GM18868 (cell line): ENCODE measurements at regions not wholly inside any gene's neighbourhood (a gene's known extent, or its start where the extent isn't known, plus 50 kb on each side); places are given as distances from the start of the nearest gene placed in this dataset.
A peak's percentile ranks its signal among the peaks of the same experiment; 100 is the strongest.
"Not testable (repeated sequence)": the region's sequence is repeated elsewhere in the genome, so short reads cannot be mapped to it uniquely, and the experiment has no call there.

Source experiments
- ATAC-seq: cut with Tn5 transposase; IDR thresholded peaks from one replicate; pipeline ENCODE4 v1.9.1; 2021; ENCODE audit warnings: mild to moderate bottlenecking, moderate library complexity; ENCODE audit not compliant: unreplicated experiment

GRCh38 chrX:222800-223513 lies 58.2 kb upstream of the PLCXD1 start:
- not testable (repeated sequence) for ATAC-seq

- ATAC-seq: not testable (repeated sequence)
These were observed 57.7 kb upstream of the PLCXD1 start for GRCh38 chrX:223514-223854.

GRCh38 chrX:226474-227164 lies 54.6 kb upstream of the PLCXD1 start:
- peak; percentile 76 for ATAC-seq

- ATAC-seq: not testable (repeated sequence)
These were observed 53.8 kb upstream of the PLCXD1 start for GRCh38 chrX:227396-227795.
